WTC11 (cell line): ENCODE measurements at regions not wholly inside any gene's neighbourhood (a gene's known extent, or its start where the extent isn't known, plus 50 kb on each side); places are given as distances from the start of the nearest gene placed in this dataset.

Experiments used
- ATAC-seq: fragments of 200-7000 bp; cut with Tn5 transposase; 2 replicates; pipeline ENCODE4 v1.10.0; 2021; ENCODE audit warnings: mild to moderate bottlenecking, moderate library complexity
- CTCF ChIA-PET: fragments of 300-600 bp; sonication (Branson Sonifier 250); formaldehyde crosslinking; loops from one replicate; lab custom pipeline; 2021; ENCODE audit warnings: antibody characterized with exemption; lab: Charles Lee
- POLR2A ChIA-PET: fragments of 350-600 bp; sonication (Branson Sonifier 250); formaldehyde crosslinking; loops from one replicate; lab custom pipeline; 2021; ENCODE audit warnings: antibody characterized with exemption; lab: Charles Lee
- DNase-seq: peaks from one replicate; pipeline ENCODE4 v3.0.0; 2021; ENCODE audit warnings: low spot score
- H3K27ac Mint-ChIP-seq: 2 replicates; pipeline ENCODE4 v1.8.0; 2021; ENCODE audit warnings: mixed read lengths
- H3K27me3 Mint-ChIP-seq: 2 replicates; pipeline ENCODE4 v1.8.0; 2021; ENCODE audit warnings: low read depth, mild to moderate bottlenecking, moderate library complexity, mixed read lengths
- H3K36me3 Mint-ChIP-seq: 2 replicates; pipeline ENCODE4 v1.8.0; 2021; ENCODE audit warnings: mixed read lengths
- H3K4me1 Mint-ChIP-seq: 2 replicates; pipeline ENCODE4 v1.8.0; 2022; ENCODE audit warnings: mixed read lengths
- H3K4me3 Mint-ChIP-seq: 2 replicates; pipeline ENCODE4 v1.8.0; 2021; ENCODE audit warnings: mild to moderate bottlenecking, moderate library complexity, mixed read lengths
- H3K9me3 Mint-ChIP-seq: 2 replicates; pipeline ENCODE4 v1.8.0; 2021; ENCODE audit warnings: mixed read lengths
- ESRRA ChIP-seq: sonication (generic); formaldehyde crosslinking; IDR thresholded peaks from 2 replicates; pipeline ENCODE4 v1.8.1; 2022; ENCODE audit warnings: mild to moderate bottlenecking, missing genetic modification reagents, borderline replicate concordance
- GABPB1 ChIP-seq: sonication (generic); formaldehyde crosslinking; IDR thresholded peaks from 2 replicates; pipeline ENCODE4 v1.8.1; 2023; ENCODE audit warnings: mild to moderate bottlenecking, missing genetic modification reagents
- GTF2I ChIP-seq: fragments of 250-450 bp; sonication (Bioruptor Pico); conservative IDR thresholded peaks from 2 replicates; pipeline ENCODE4 v1.4.0; 2021; ENCODE audit warnings: mild to moderate bottlenecking
- MLX ChIP-seq: sonication (generic); formaldehyde crosslinking; IDR thresholded peaks from 2 replicates; pipeline ENCODE4 v1.8.1; 2023; ENCODE audit warnings: mild to moderate bottlenecking, missing genetic modification reagents, moderate library complexity
- NFE2L1 ChIP-seq: sonication (generic); formaldehyde crosslinking; IDR thresholded peaks from 2 replicates; pipeline ENCODE4 v1.8.1; 2023; ENCODE audit warnings: missing genetic modification reagents
- TEAD1 ChIP-seq: sonication (generic); formaldehyde crosslinking; IDR thresholded peaks from 2 replicates; pipeline ENCODE4 v1.8.0; 2022; ENCODE audit warnings: mild to moderate bottlenecking, missing genetic modification reagents
- TEAD4 ChIP-seq: sonication (generic); formaldehyde crosslinking; IDR thresholded peaks from 2 replicates; pipeline ENCODE4 v1.8.0; 2022; ENCODE audit warnings: mild to moderate bottlenecking, missing genetic modification reagents
- ZNF121 ChIP-seq: sonication (generic); formaldehyde crosslinking; IDR thresholded peaks from 2 replicates; pipeline ENCODE4 v1.8.0; 2023; ENCODE audit warnings: missing genetic modification reagents
- ZNF423 ChIP-seq: fragments of 250-450 bp; sonication (Bioruptor Pico); IDR thresholded peaks from 2 replicates; pipeline ENCODE4 v2.1.2; 2022; ENCODE audit warnings: mild to moderate bottlenecking, moderate library complexity
- ZNF671 ChIP-seq: fragments of 250-450 bp; sonication (Bioruptor Pico); IDR thresholded peaks from 2 replicates; pipeline ENCODE4 v1.8.0; 2021; ENCODE audit warnings: mild to moderate bottlenecking
- TF ChIP-seq, protein P1 (sequence below): sonication (generic); formaldehyde crosslinking; IDR thresholded peaks from 2 replicates; pipeline ENCODE4 v1.8.1; 2023; ENCODE audit warnings: mild to moderate bottlenecking, moderate library complexity, missing genetic modification reagents
- TF ChIP-seq, protein P2 (sequence below): sonication (generic); formaldehyde crosslinking; IDR thresholded peaks from 2 replicates; pipeline ENCODE4 v1.8.1; 2022; ENCODE audit warnings: mild to moderate bottlenecking, moderate library complexity, missing genetic modification reagents
- TF ChIP-seq, protein P3 (sequence below): fragments of 250-450 bp; sonication (Bioruptor Pico); IDR thresholded peaks from 2 replicates; pipeline ENCODE4 v1.9.0; 2021; ENCODE audit warnings: mild to moderate bottlenecking, borderline replicate concordance
- TF ChIP-seq, protein P4 (sequence below): sonication (generic); formaldehyde crosslinking; IDR thresholded peaks from 2 replicates; pipeline ENCODE4 v1.8.1; 2022; ENCODE audit warnings: low read depth, missing genetic modification reagents, borderline replicate concordance
- TF ChIP-seq, protein P5 (sequence below): sonication (generic); formaldehyde crosslinking; IDR thresholded peaks from 2 replicates; pipeline ENCODE4 v1.8.1; 2022; ENCODE audit warnings: missing genetic modification reagents, borderline replicate concordance

GRCh38 chr4:132660181-132660580, 488.9 kb upstream of the PCDH10 start:
- Mint-ChIP-seq H3K27me3 (no peaks in the 10 kb centered on the region), H3K4me3 (no peak overlapping the region), H3K9me3 (peaks cover 33% of the 10 kb centered on the region), H3K27ac (no peak overlapping the region), H3K4me1 (peaks cover 6% of the 10 kb centered on the region), H3K36me3 (peaks cover 18% of the 10 kb centered on the region)
- ATAC-seq: no peak
- CTCF ChIA-PET: no interaction called here
- POLR2A ChIA-PET: no interaction called here
- TF ChIP-seq TEAD4 (CRISPR knock-in tag): no peak
- TF ChIP-seq ZNF423 (CRISPR knock-in tag): no peak
- TF ChIP-seq, protein P1, sequence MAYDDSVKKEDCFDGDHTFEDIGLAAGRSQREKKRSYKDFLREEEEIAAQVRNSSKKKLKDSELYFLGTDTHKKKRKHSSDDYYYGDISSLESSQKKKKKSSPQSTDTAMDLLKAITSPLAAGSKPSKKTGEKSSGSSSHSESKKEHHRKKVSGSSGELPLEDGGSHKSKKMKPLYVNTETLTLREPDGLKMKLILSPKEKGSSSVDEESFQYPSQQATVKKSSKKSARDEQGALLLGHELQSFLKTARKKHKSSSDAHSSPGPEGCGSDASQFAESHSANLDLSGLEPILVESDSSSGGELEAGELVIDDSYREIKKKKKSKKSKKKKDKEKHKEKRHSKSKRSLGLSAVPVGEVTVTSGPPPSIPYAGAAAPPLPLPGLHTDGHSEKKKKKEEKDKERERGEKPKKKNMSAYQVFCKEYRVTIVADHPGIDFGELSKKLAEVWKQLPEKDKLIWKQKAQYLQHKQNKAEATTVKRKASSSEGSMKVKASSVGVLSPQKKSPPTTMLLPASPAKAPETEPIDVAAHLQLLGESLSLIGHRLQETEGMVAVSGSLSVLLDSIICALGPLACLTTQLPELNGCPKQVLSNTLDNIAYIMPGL (CRISPR knock-in tag): no peak
- TF ChIP-seq, protein P2, sequence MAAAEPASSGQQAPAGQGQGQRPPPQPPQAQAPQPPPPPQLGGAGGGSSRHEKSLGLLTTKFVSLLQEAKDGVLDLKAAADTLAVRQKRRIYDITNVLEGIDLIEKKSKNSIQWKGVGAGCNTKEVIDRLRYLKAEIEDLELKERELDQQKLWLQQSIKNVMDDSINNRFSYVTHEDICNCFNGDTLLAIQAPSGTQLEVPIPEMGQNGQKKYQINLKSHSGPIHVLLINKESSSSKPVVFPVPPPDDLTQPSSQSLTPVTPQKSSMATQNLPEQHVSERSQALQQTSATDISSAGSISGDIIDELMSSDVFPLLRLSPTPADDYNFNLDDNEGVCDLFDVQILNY (CRISPR knock-in tag): no peak
- no peak for TF ChIP-seq NFE2L1 (CRISPR knock-in tag)
- no peak for TF ChIP-seq ZNF121 (CRISPR knock-in tag)
- TF ChIP-seq, protein P3, sequence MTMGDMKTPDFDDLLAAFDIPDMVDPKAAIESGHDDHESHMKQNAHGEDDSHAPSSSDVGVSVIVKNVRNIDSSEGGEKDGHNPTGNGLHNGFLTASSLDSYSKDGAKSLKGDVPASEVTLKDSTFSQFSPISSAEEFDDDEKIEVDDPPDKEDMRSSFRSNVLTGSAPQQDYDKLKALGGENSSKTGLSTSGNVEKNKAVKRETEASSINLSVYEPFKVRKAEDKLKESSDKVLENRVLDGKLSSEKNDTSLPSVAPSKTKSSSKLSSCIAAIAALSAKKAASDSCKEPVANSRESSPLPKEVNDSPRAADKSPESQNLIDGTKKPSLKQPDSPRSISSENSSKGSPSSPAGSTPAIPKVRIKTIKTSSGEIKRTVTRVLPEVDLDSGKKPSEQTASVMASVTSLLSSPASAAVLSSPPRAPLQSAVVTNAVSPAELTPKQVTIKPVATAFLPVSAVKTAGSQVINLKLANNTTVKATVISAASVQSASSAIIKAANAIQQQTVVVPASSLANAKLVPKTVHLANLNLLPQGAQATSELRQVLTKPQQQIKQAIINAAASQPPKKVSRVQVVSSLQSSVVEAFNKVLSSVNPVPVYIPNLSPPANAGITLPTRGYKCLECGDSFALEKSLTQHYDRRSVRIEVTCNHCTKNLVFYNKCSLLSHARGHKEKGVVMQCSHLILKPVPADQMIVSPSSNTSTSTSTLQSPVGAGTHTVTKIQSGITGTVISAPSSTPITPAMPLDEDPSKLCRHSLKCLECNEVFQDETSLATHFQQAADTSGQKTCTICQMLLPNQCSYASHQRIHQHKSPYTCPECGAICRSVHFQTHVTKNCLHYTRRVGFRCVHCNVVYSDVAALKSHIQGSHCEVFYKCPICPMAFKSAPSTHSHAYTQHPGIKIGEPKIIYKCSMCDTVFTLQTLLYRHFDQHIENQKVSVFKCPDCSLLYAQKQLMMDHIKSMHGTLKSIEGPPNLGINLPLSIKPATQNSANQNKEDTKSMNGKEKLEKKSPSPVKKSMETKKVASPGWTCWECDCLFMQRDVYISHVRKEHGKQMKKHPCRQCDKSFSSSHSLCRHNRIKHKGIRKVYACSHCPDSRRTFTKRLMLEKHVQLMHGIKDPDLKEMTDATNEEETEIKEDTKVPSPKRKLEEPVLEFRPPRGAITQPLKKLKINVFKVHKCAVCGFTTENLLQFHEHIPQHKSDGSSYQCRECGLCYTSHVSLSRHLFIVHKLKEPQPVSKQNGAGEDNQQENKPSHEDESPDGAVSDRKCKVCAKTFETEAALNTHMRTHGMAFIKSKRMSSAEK: no peak
- no peak for TF ChIP-seq ESRRA (CRISPR knock-in tag)
- no peak for TF ChIP-seq GABPB1 (CRISPR knock-in tag)
- TF ChIP-seq MLX: no peak
- no peak for TF ChIP-seq ZNF671 (CRISPR knock-in tag)
- no peak for TF ChIP-seq TEAD1
- no peak for DNase-seq

- ChIA-PET CTCF (no interaction called here), POLR2A (no interaction called here)
- no peaks in the 10 kb centered on the region for H3K4me1 Mint-ChIP-seq
- H3K27me3 Mint-ChIP-seq: no peaks in the 10 kb centered on the region
- H3K9me3 Mint-ChIP-seq: peaks cover 18% of the 10 kb centered on the region
- H3K4me3 Mint-ChIP-seq: no peak overlapping the region
- ATAC-seq (no peak), DNase-seq (no peak)
- TF ChIP-seq, protein P4, sequence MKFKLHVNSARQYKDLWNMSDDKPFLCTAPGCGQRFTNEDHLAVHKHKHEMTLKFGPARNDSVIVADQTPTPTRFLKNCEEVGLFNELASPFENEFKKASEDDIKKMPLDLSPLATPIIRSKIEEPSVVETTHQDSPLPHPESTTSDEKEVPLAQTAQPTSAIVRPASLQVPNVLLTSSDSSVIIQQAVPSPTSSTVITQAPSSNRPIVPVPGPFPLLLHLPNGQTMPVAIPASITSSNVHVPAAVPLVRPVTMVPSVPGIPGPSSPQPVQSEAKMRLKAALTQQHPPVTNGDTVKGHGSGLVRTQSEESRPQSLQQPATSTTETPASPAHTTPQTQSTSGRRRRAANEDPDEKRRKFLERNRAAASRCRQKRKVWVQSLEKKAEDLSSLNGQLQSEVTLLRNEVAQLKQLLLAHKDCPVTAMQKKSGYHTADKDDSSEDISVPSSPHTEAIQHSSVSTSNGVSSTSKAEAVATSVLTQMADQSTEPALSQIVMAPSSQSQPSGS: no peak
- TF ChIP-seq GTF2I (CRISPR knock-in tag): no peak
- TF ChIP-seq, protein P5, sequence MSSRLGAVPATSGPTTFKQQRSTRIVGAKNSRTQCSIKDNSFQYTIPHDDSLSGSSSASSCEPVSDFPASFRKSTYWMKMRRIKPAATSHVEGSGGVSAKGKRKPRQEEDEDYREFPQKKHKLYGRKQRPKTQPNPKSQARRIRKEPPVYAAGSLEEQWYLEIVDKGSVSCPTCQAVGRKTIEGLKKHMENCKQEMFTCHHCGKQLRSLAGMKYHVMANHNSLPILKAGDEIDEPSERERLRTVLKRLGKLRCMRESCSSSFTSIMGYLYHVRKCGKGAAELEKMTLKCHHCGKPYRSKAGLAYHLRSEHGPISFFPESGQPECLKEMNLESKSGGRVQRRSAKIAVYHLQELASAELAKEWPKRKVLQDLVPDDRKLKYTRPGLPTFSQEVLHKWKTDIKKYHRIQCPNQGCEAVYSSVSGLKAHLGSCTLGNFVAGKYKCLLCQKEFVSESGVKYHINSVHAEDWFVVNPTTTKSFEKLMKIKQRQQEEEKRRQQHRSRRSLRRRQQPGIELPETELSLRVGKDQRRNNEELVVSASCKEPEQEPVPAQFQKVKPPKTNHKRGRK (CRISPR knock-in tag): no peak
- H3K36me3 Mint-ChIP-seq: peaks cover 8% of the 10 kb centered on the region
- no peak overlapping the region for H3K27ac Mint-ChIP-seq
Measured at GRCh38 chr4:132662456-132662855, 486.6 kb upstream of the PCDH10 start.
